GM12878 (cell line): ENCODE measurements at regions not wholly inside any gene's neighbourhood (a gene's known extent, or its start where the extent isn't known, plus 50 kb on each side); places are given as distances from the start of the nearest gene placed in this dataset.

Experiments used
- ATAC-seq: fragments of 200-7000 bp; cut with Tn5 transposase; 3 replicates; pipeline ENCODE4 v1.9.1; 2020; ENCODE audit warnings: mild to moderate bottlenecking, moderate library complexity
- BruUV-seq: library from RNA; stranded (reverse); fragments of 400-500 nt; replicated peaks from 2 replicates; lab custom pipeline; 2021; lab: Mats Ljungman, UMichigan
- CTCF ChIA-PET: fragments of 300-600 bp; sonication (Branson Sonifier 250); formaldehyde crosslinking; extraction: SDS; loops from one replicate; lab custom pipeline; 2021; ENCODE audit warnings: inconsistent platforms; lab: Yijun Ruan, JAX
- POLR2A ChIA-PET: fragments of 350-600 bp; formaldehyde crosslinking; extraction: SDS; loops from one replicate; lab custom pipeline; 2021; ENCODE audit warnings: inconsistent platforms; lab: Charles Lee
- RAD21 ChIA-PET: fragments of 300-600 bp; sonication (Branson Sonifier 250); formaldehyde crosslinking; loops from one replicate; lab custom pipeline; 2023; ENCODE audit warnings: antibody characterized with exemption; ENCODE audit not compliant: unreplicated experiment; lab: Charles Lee
- SMC1A ChIA-PET: fragments of 300-600 bp; sonication (Branson Sonifier 250); formaldehyde crosslinking; loops from one replicate; lab custom pipeline; 2023; ENCODE audit not compliant: unreplicated experiment, uncharacterized antibody; lab: Charles Lee
- DNase-seq: peaks from one replicate; pipeline ENCODE4 v3.0.0-alpha.2; 2011; ENCODE audit warnings: low read depth, low spot score
- FAIRE-seq: peaks from 3 replicates; lab custom pipeline; 2011; peaks lifted over from hg19 to GRCh38; lab: Jason Lieb, UNC
- H2AFZ ChIP-seq: 2 replicates; pipeline ENCODE4 v1.6.0; 2011; ENCODE audit warnings: low read depth, low read length, control low read depth; ENCODE audit not compliant: control insufficient read depth
- H3K27ac ChIP-seq: 2 replicates; pipeline ENCODE4 v1.5.1; 2011; ENCODE audit warnings: control low read depth; ENCODE audit not compliant: control insufficient read depth, insufficient read depth
- H3K27me3 ChIP-seq, 2 experiments: replicated peaks in 1 of 2; 2 replicates each; pipeline versions ENCODE4 v1.6.0 to v1.6.1; 2011; ENCODE audit warnings: low read length in 1 of 2; ENCODE audit not compliant: control insufficient read depth in 2 of 2, insufficient read depth in 2 of 2
- H3K36me3 ChIP-seq, 2 experiments: 2 replicates each; pipeline ENCODE4 v1.5.1; 2011; ENCODE audit warnings: low read length in 1 of 2; ENCODE audit not compliant: control insufficient read depth in 2 of 2, insufficient read depth in 2 of 2
- H3K4me1 ChIP-seq: 2 replicates; pipeline ENCODE4 v1.6.1; 2011; ENCODE audit warnings: mild to moderate bottlenecking, low read length, moderate library complexity, mixed read lengths; ENCODE audit not compliant: control insufficient read depth, insufficient read depth
- H3K4me2 ChIP-seq: 2 replicates; pipeline ENCODE4 v1.6.0; 2011; ENCODE audit warnings: control low read depth; ENCODE audit not compliant: control insufficient read depth, insufficient read depth
- H3K4me3 ChIP-seq: fragments of 200-600 bp; sonication (generic); 2 replicates; pipeline ENCODE4 v1.5.1; 2016
- H3K79me2 ChIP-seq: 2 replicates; pipeline ENCODE4 v1.6.0; 2011; ENCODE audit warnings: low read length; ENCODE audit not compliant: control insufficient read depth, insufficient read depth
- H3K9ac ChIP-seq: 2 replicates; pipeline ENCODE4 v1.8.0; 2011; ENCODE audit warnings: low read length, control low read depth, mixed read lengths; ENCODE audit not compliant: control insufficient read depth, insufficient read depth
- H3K9me3 ChIP-seq: replicated peaks from 3 replicates; pipeline ENCODE4 v1.5.1; 2011; ENCODE audit warnings: mild to moderate bottlenecking, low read length; ENCODE audit not compliant: control insufficient read depth, insufficient read depth
- H4K20me1 ChIP-seq: 2 replicates; pipeline ENCODE4 v1.6.0; 2011; ENCODE audit not compliant: control insufficient read depth, insufficient read depth
- ATF7 ChIP-seq: fragments of 450-650 bp; IDR thresholded peaks from 2 replicates; pipeline ENCODE4 v1.6.1; 2016; ENCODE audit warnings: low read depth, mild to moderate bottlenecking
- CBX5 ChIP-seq: sonication (generic); IDR thresholded peaks from 2 replicates; pipeline ENCODE4 v1.6.1; 2016; ENCODE audit warnings: low read depth, moderate library complexity, mild to moderate bottlenecking, inconsistent platforms
- GATAD2B ChIP-seq: fragments of 450-650 bp; conservative IDR thresholded peaks from 2 replicates; pipeline ENCODE4 v1.6.1; 2017; ENCODE audit warnings: low read depth, mild to moderate bottlenecking, moderate library complexity
- IRF4 ChIP-seq: IDR thresholded peaks from 2 replicates; pipeline ENCODE4 v1.6.1; 2011; ENCODE audit warnings: low read depth, low read length
- NFYB ChIP-seq: IDR thresholded peaks from 2 replicates; pipeline ENCODE4 v1.6.1; 2011; ENCODE audit warnings: low read depth, mild to moderate bottlenecking, low read length, improper control_type of control experiment, moderate library complexity; ENCODE audit not compliant: insufficient read depth
- RB1 ChIP-seq: fragments of 450-650 bp; formaldehyde crosslinking; IDR thresholded peaks from 2 replicates; pipeline ENCODE4 v1.6.1; 2017; ENCODE audit warnings: mild to moderate bottlenecking, borderline replicate concordance
- SMAD1 ChIP-seq: fragments of 450-650 bp; IDR thresholded peaks from 2 replicates; pipeline ENCODE4 v1.6.1; 2018; ENCODE audit warnings: mild to moderate bottlenecking, low read depth; ENCODE audit not compliant: partially characterized antibody
- SMARCA5 ChIP-seq: fragments of 450-650 bp; IDR thresholded peaks from 2 replicates; pipeline ENCODE4 v1.6.1; 2017; ENCODE audit warnings: mild to moderate bottlenecking
- SMC3 ChIP-seq: IDR thresholded peaks from 2 replicates; pipeline ENCODE4 v1.6.1; 2011; ENCODE audit warnings: low read length, improper control_type of control experiment, borderline replicate concordance
- SP1 ChIP-seq: IDR thresholded peaks from one replicate; pipeline ENCODE4 v1.6.1; 2011; ENCODE audit warnings: low read depth, low read length
- SRF ChIP-seq, 2 experiments: IDR thresholded peaks; 2 replicates each; pipeline ENCODE4 v1.6.1; 2011; ENCODE audit warnings: low read depth in 2 of 2, low read length in 2 of 2, mild to moderate bottlenecking in 1 of 2, moderate library complexity in 1 of 2
- STAT1 ChIP-seq: fragments of 450-650 bp; conservative IDR thresholded peaks from 2 replicates; pipeline ENCODE4 v1.6.1; 2014; ENCODE audit warnings: antibody characterized with exemption, mild to moderate bottlenecking
- in situ Hi-C: fragments of 300-500 bp; cut with MboI; formaldehyde crosslinking; loops from 9 replicates; pipeline ENCODE4 v1.14.3; 2018; ENCODE audit warnings: mixed read lengths
- intact Hi-C: fragments of 100-400 bp; cut with micrococcal nuclease; formaldehyde crosslinking; loops from one replicate; pipeline ENCODE4 v1.14.2; 2022; ENCODE audit not compliant: unreplicated experiment
- TF ChIP-seq, protein P1 (sequence below): IDR thresholded peaks from 2 replicates; pipeline ENCODE4 v1.6.1; 2011; ENCODE audit warnings: mild to moderate bottlenecking, low read depth, low read length, moderate library complexity; ENCODE audit not compliant: insufficient replicate concordance

DNA sequence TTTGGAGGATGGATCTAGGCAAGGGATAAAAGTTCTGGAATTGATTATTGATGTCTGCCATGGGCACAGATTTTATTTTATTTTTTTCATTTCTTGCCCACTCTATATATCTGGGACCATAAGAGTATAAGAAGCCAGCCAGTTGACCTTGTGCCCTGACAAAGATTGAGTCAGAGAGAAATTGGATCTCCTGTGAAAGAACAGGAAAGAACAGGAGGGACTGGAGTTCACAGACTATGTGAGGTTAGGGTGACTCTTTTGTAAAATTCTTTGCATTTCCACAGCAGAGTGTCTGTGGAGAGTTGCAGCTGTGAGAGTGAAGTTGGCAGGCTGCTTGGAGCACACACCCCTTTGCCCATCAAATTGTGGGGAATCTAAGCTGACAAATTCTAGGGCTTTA lies 358.4 kb upstream of the TBX3 start:
- TF ChIP-seq ATF7 (no peak), NFYB (no peak), GATAD2B (no peak), SP1 (no peak), SMARCA5 (no peak), CBX5 (no peak), SMC3 (no peak), SRF (IDR thresholded peaks at IDR 0.05; ENCODE audit: low read depth in 2 of 2, low read length in 2 of 2) (no peak), RB1 (no peak), IRF4 (no peak), STAT1 (no peak), SMAD1 (no peak)
- TF ChIP-seq, protein P1, sequence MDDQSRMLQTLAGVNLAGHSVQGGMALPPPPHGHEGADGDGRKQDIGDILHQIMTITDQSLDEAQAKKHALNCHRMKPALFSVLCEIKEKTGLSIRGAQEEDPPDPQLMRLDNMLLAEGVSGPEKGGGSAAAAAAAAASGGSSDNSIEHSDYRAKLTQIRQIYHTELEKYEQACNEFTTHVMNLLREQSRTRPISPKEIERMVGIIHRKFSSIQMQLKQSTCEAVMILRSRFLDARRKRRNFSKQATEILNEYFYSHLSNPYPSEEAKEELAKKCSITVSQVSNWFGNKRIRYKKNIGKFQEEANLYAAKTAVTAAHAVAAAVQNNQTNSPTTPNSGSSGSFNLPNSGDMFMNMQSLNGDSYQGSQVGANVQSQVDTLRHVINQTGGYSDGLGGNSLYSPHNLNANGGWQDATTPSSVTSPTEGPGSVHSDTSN: no peak
- intact Hi-C loops: no loop called here
- in situ Hi-C loops: no loop called here
- ChIA-PET SMC1A (no interaction called here), POLR2A (no interaction called here), CTCF (no interaction called here), RAD21 (no interaction called here)
- ATAC-seq: no peak
- Histone ChIP-seq H3K79me2 (no peaks in the 10 kb centered on the region), H4K20me1 (no peaks in the 10 kb centered on the region), H3K27me3 (no peaks in the 10 kb centered on the region), H3K4me2 (no peak overlapping the region), H3K9ac (no peak overlapping the region), H2AFZ (no peak overlapping the region), H3K27ac (no peak overlapping the region), H3K36me3 (no peaks in the 10 kb centered on the region), H3K4me3 (no peak overlapping the region), H3K9me3 (no peaks in the 10 kb centered on the region), H3K4me1 (no peaks in the 10 kb centered on the region)
- no peak for FAIRE-seq
- no TSS peak for BruUV-seq
- no peak for DNase-seq
